Mesenchymal stem cell (in vitro differentiated cells and primary cell): ENCODE measurements at regions not wholly inside any gene's neighbourhood (a gene's known extent, or its start where the extent isn't known, plus 50 kb on each side); places are given as distances from the start of the nearest gene placed in this dataset.

Source experiments
- DNase-seq: peaks from one replicate; pipeline ENCODE4 v3.0.0-alpha.2; 2013
- H2AFZ ChIP-seq: one replicate; pipeline ENCODE4 v1.6.1; 2013; ENCODE audit warnings: low read depth, mild to moderate bottlenecking, control low read depth, inconsistent platforms, low read length, moderate library complexity
- H2AK5ac ChIP-seq: 2 replicates; pipeline ENCODE4 v1.6.1; 2013; ENCODE audit warnings: low read length, moderate library complexity, mild to moderate bottlenecking, inconsistent platforms; ENCODE audit not compliant: severe bottlenecking
- H2BK120ac ChIP-seq: one replicate; pipeline ENCODE4 v1.6.1; 2013; ENCODE audit warnings: low read depth, mild to moderate bottlenecking, inconsistent platforms, low read length, moderate library complexity
- H2BK12ac ChIP-seq, 2 experiments: one replicate each; pipeline ENCODE4 v1.6.1; 2013; ENCODE audit warnings: inconsistent platforms in 2 of 2, low read length in 2 of 2, mild to moderate bottlenecking in 2 of 2, moderate library complexity in 2 of 2, control low read depth in 1 of 2
- H2BK15ac ChIP-seq: one replicate; pipeline ENCODE4 v1.6.1; 2013; ENCODE audit warnings: mild to moderate bottlenecking, low read depth, inconsistent platforms; ENCODE audit not compliant: poor library complexity, severe bottlenecking
- H2BK5ac ChIP-seq: 2 replicates; pipeline ENCODE4 v1.6.1; 2013; ENCODE audit warnings: low read depth, mild to moderate bottlenecking, low read length, control low read depth, inconsistent platforms; ENCODE audit not compliant: poor library complexity, severe bottlenecking
- H3K14ac ChIP-seq, 2 experiments: one replicate each; pipeline ENCODE4 v1.6.1; 2013; ENCODE audit warnings: inconsistent platforms in 2 of 2, low read length in 2 of 2, control low read depth in 1 of 2, mild to moderate bottlenecking in 1 of 2, moderate library complexity in 1 of 2
- H3K18ac ChIP-seq, 2 experiments: one replicate each; pipeline ENCODE4 v1.6.1; 2013; ENCODE audit warnings: inconsistent platforms in 2 of 2, low read length in 2 of 2, control low read depth in 1 of 2, low read depth in 1 of 2, mild to moderate bottlenecking in 1 of 2
- H3K23ac ChIP-seq, 2 experiments: one replicate each; pipeline ENCODE4 v1.6.1; 2013; ENCODE audit warnings: inconsistent platforms in 2 of 2, low read length in 2 of 2, mild to moderate bottlenecking in 2 of 2, moderate library complexity in 2 of 2, control low read depth in 1 of 2
- H3K27ac ChIP-seq: 2 replicates; pipeline ENCODE4 v1.5.1; 2013; ENCODE audit warnings: mild to moderate bottlenecking, moderate library complexity, low read length, control low read depth, inconsistent platforms; ENCODE audit not compliant: poor library complexity, severe bottlenecking
- H3K27me3 ChIP-seq, 2 experiments: 2 replicates each; pipeline versions ENCODE4 v1.6.1 to v1.7.0; 2013; ENCODE audit warnings: low read length in 2 of 2, mild to moderate bottlenecking in 2 of 2, moderate library complexity in 2 of 2, control low read depth in 1 of 2, inconsistent platforms in 1 of 2; ENCODE audit not compliant: control insufficient read depth in 1 of 2, insufficient read depth in 1 of 2
- H3K36me3 ChIP-seq, 2 experiments: 2 replicates each; pipeline versions ENCODE4 v1.6.1 to v1.7.0; 2013; ENCODE audit warnings: low read length in 2 of 2, control low read depth in 1 of 2, inconsistent platforms in 1 of 2, low read depth in 1 of 2, mild to moderate bottlenecking in 1 of 2; ENCODE audit not compliant: insufficient read depth in 2 of 2, control insufficient read depth in 1 of 2
- H3K4ac ChIP-seq, 2 experiments: one replicate each; pipeline ENCODE4 v1.6.1; 2013; ENCODE audit warnings: inconsistent platforms in 2 of 2, low read length in 2 of 2, mild to moderate bottlenecking in 2 of 2, moderate library complexity in 2 of 2, control low read depth in 1 of 2, low read depth in 1 of 2
- H3K4me1 ChIP-seq: 2 replicates; pipeline ENCODE4 v1.6.1; 2013; ENCODE audit warnings: low read depth, low read length, control low read depth; ENCODE audit not compliant: control insufficient read depth, insufficient read depth
- H3K4me2 ChIP-seq: 2 replicates; pipeline ENCODE4 v1.6.1; 2013; ENCODE audit warnings: low read length, mild to moderate bottlenecking, inconsistent platforms; ENCODE audit not compliant: poor library complexity, severe bottlenecking
- H3K4me3 ChIP-seq, 2 experiments: 2 replicates each; pipeline versions ENCODE4 v1.5.1 to v1.7.0; 2013; ENCODE audit warnings: low read length in 2 of 2, mild to moderate bottlenecking in 2 of 2, control low read depth in 1 of 2, low read depth in 1 of 2; ENCODE audit not compliant: insufficient read depth in 1 of 2
- H3K79me1 ChIP-seq: replicated peaks from 2 replicates; pipeline ENCODE4 v1.6.1; 2013; ENCODE audit warnings: mild to moderate bottlenecking, control low read depth, low read length, inconsistent platforms; ENCODE audit not compliant: poor library complexity, severe bottlenecking
- H3K9ac ChIP-seq: 2 replicates; pipeline ENCODE4 v1.7.0; 2013; ENCODE audit warnings: mild to moderate bottlenecking, low read length, moderate library complexity
- H3K9me3 ChIP-seq: 2 replicates; pipeline ENCODE4 v1.7.0; 2013; ENCODE audit warnings: mild to moderate bottlenecking, low read length; ENCODE audit not compliant: control insufficient read depth
- H4K8ac ChIP-seq: one replicate; pipeline ENCODE4 v1.6.1; 2013; ENCODE audit warnings: inconsistent platforms, mild to moderate bottlenecking, low read length, moderate library complexity
- H4K91ac ChIP-seq: one replicate; pipeline ENCODE4 v1.6.1; 2013; ENCODE audit warnings: mild to moderate bottlenecking, low read length, inconsistent platforms
- WGBS: methylation state at CpG from one replicate; pipeline ENCODE4 v1.1.7; 2013; ENCODE audit warnings: mixed read lengths; 5-methylcytosine and 5-hydroxymethylcytosine counted together

DNA sequence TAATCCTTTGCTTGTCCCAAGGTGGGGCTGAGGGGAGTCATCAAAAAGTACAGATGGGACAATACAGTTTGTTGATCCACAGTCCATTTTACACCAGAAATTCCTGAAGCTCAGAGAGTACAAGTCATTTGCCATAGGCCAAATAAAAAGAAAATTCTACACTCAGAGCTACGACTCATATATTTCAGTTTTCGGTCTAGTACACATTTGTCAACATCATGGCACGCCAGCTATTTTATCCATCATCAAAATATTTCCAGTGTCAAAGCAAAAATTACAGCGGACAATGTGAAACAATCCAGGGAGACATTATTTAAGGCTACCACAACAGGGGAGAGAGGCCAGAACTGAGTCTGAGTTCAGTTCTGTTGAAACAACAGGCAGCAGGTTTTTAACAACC is 587.5 kb upstream of the DSEL start:
- H3K4me3 ChIP-seq, result no peak overlapping the region
- H3K23ac ChIP-seq, result no peak overlapping the region
- no peak overlapping the region for H2AK5ac ChIP-seq
- peak overlapping the region; percentile 57 for H3K27ac ChIP-seq
- H4K91ac ChIP-seq, result no peak overlapping the region
- no peak overlapping the region for H4K8ac ChIP-seq
- no peaks in the 10 kb centered on the region for H3K79me1 ChIP-seq
- no peak overlapping the region for H2BK12ac ChIP-seq
- H3K18ac ChIP-seq, result no peak overlapping the region
- no peak overlapping the region for H3K4ac ChIP-seq
- H2BK120ac ChIP-seq, result no peak overlapping the region
- H3K36me3 ChIP-seq, result no peaks in the 10 kb centered on the region
- H2BK5ac ChIP-seq, result no peak overlapping the region
- H3K4me2 ChIP-seq, result peak overlapping the region; percentile 16
- no peaks in the 10 kb centered on the region for H3K27me3 ChIP-seq
- no peak overlapping the region for H3K9ac ChIP-seq
- no peaks in the 10 kb centered on the region for H3K4me1 ChIP-seq
- no peak overlapping the region for H2BK15ac ChIP-seq
- H3K9me3 ChIP-seq, result no peaks in the 10 kb centered on the region
- DNase-seq, result no peak
- no peak overlapping the region for H3K14ac ChIP-seq
- no peak overlapping the region for H2AFZ ChIP-seq
- WGBS, result 100% methylated on average over 4 of the region's 4 CpGs

DNA sequence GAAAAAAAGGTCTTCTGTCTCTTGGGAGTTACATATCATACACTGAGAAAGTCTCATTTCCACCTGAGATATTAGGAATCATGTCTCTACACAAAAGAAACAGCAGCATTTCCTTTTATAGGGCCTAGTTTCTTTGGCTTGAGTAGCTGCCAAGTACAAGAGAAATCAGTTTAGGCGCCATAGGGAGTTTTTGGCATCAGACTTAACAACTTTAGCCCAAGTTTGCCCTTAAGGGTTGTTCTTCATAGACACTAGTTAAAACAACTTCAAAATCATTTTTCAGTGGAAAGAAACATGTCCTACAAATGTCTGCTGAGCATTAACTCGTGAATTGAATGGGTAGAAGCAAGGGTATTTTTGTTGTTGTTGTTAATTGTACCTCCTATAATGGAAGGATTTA is 587.0 kb upstream of the DSEL start:
- Histone ChIP-seq H4K8ac (no peak overlapping the region), H2BK15ac (no peak overlapping the region), H3K27ac (peak overlapping the region; percentile 57), H3K14ac (no peak overlapping the region), H3K27me3 (no peaks in the 10 kb centered on the region), H2AFZ (no peak overlapping the region), H3K4ac (no peak overlapping the region), H2BK5ac (no peak overlapping the region), H3K36me3 (no peaks in the 10 kb centered on the region), H3K18ac (no peak overlapping the region), H2AK5ac (peak overlapping the region; percentile 65), H3K4me3 (no peak overlapping the region), H3K79me1 (no peaks in the 10 kb centered on the region), H4K91ac (no peak overlapping the region), H2BK12ac (no peak overlapping the region), H3K9me3 (no peaks in the 10 kb centered on the region), H3K4me1 (no peaks in the 10 kb centered on the region), H3K9ac (no peak overlapping the region), H2BK120ac (no peak overlapping the region), H3K23ac (no peak overlapping the region), H3K4me2 (peak overlapping the region; percentile 16)
- 94% methylated on average over 2 of the region's 2 CpGs for WGBS
- no peak for DNase-seq

DNA sequence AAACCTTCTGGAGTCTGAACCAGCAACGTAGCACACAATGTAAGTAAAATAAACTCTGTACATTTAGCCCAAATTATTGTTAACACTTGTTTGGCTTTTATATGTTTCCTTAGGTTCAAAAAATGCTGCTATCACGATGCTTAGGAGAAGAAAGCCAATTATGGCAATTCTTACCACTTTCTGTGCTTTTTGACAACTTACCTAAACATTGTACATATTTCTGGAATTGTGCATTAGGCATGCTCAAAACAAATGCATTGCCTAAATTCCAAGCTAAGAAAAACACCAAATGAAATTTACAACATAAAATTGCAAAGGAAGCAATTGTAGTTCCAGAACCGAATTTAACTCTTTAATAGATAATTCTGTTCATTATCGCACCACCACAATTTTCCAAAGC is 585.6 kb upstream of the DSEL start:
- Histone ChIP-seq H3K36me3 (no peaks in the 10 kb centered on the region), H2AFZ (no peak overlapping the region), H3K23ac (no peak overlapping the region), H3K27ac (no peak overlapping the region), H3K4me3 (no peak overlapping the region), H3K9ac (no peak overlapping the region), H3K14ac (no peak overlapping the region), H2BK15ac (no peak overlapping the region), H4K91ac (no peak overlapping the region), H3K27me3 (no peaks in the 10 kb centered on the region), H3K79me1 (no peaks in the 10 kb centered on the region), H3K9me3 (no peaks in the 10 kb centered on the region), H2BK120ac (no peak overlapping the region), H3K4ac (no peak overlapping the region), H2AK5ac (no peak overlapping the region), H2BK12ac (no peak overlapping the region), H2BK5ac (no peak overlapping the region), H4K8ac (no peak overlapping the region), H3K4me1 (no peaks in the 10 kb centered on the region), H3K18ac (no peak overlapping the region), H3K4me2 (no peak overlapping the region)
- WGBS, result 89% methylated on average over 1 of the region's 4 CpGs
- DNase-seq, result no peak

GRCh38 chr18:68098655-68099054 is 582.1 kb upstream of the DSEL start:
- H3K9ac ChIP-seq, result no peak overlapping the region
- H2AFZ ChIP-seq, result no peak overlapping the region
- no peak overlapping the region for H2BK5ac ChIP-seq
- no peak overlapping the region for H3K14ac ChIP-seq
- no peaks in the 10 kb centered on the region for H3K9me3 ChIP-seq
- H4K8ac ChIP-seq, result no peak overlapping the region
- no peaks in the 10 kb centered on the region for H3K27me3 ChIP-seq
- no peak for DNase-seq
- H2BK15ac ChIP-seq, result no peak overlapping the region
- H2BK120ac ChIP-seq, result no peak overlapping the region
- no peak overlapping the region for H4K91ac ChIP-seq
- WGBS, result 100% methylated on average over 3 of the region's 3 CpGs
- H3K18ac ChIP-seq, result no peak overlapping the region
- H3K4me1 ChIP-seq, result no peaks in the 10 kb centered on the region
- no peaks in the 10 kb centered on the region for H3K36me3 ChIP-seq
- H3K23ac ChIP-seq, result no peak overlapping the region
- H3K79me1 ChIP-seq, result no peaks in the 10 kb centered on the region
- H2AK5ac ChIP-seq, result no peak overlapping the region
- no peak overlapping the region for H3K4ac ChIP-seq
- H2BK12ac ChIP-seq, result no peak overlapping the region
- H3K4me2 ChIP-seq, result no peak overlapping the region
- no peak overlapping the region for H3K27ac ChIP-seq
- H3K4me3 ChIP-seq, result no peak overlapping the region
